ENCODE measurements at regions not wholly inside any gene's neighbourhood (a gene's known extent, or its start where the extent isn't known, plus 50 kb on each side); places are given as distances from the start of the nearest gene placed in this dataset.

- no peak for TF ChIP-seq CTCF (IDR thresholded peaks at IDR 0.05 in 4 of 5, conservative IDR thresholded peaks at IDR 0.05 in 1 of 5)
- TF ChIP-seq POLR2A (IDR thresholded peaks at IDR 0.05): no peak
These were observed 73.3 kb upstream of the RALGPS2 start for GRCh38 chr1:178651742-178652141.

All from gastrocnemius medialis (tissue), 4 donors.